DMS153 treated with DMSO at 0.1 percent for 48 hours (cell line): ENCODE measurements at regions not wholly inside any gene's neighbourhood (a gene's known extent, or its start where the extent isn't known, plus 50 kb on each side); places are given as distances from the start of the nearest gene placed in this dataset.
"Not testable (repeated sequence)": the region's sequence is repeated elsewhere in the genome, so short reads cannot be mapped to it uniquely, and the experiment has no call there.

Source experiments
- DNase-seq: peaks from one replicate; lab custom pipeline; 2025; ENCODE audit not compliant: unreplicated experiment; lab: John Stamatoyannopoulos, UW

GRCh38 chr12:25788707-25789442 lies 169.6 kb upstream of the RASSF8 start:
- no peak for DNase-seq

GRCh38 chr12:25789541-25789944 lies 168.9 kb upstream of the RASSF8 start:
- no peak for DNase-seq

GRCh38 chr12:25792031-25792430 lies 166.5 kb upstream of the RASSF8 start:
- no peak for DNase-seq

- no peak for DNase-seq
These were observed 165.3 kb upstream of the RASSF8 start for GRCh38 chr12:25793196-25793595.

GRCh38 chr12:25794571-25794970 lies 163.9 kb upstream of the RASSF8 start:
- DNase-seq = no peak

GRCh38 chr12:25796523-25797000 lies 161.9 kb upstream of the RASSF8 start:
- DNase-seq = no peak

DNA sequence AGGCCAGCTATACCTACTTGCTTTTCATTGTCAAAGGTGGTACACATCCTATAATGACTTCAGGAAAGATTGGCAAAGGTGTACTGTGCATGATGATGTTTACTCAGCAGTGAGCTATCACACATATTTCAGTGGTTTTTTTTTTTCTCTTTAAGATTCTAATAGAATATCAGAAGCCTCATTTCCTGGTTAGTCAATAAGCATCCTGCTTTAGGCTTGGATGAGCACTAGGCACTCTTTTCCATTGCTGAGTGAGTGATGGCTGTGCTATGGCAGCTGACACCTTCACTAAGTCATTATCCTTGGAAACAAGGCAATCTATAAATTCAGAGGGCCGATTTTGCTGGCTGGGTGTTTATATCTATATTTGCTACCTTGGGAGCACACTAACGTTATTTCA lies 161.1 kb upstream of the RASSF8 start:
- DNase-seq = no peak

DNA sequence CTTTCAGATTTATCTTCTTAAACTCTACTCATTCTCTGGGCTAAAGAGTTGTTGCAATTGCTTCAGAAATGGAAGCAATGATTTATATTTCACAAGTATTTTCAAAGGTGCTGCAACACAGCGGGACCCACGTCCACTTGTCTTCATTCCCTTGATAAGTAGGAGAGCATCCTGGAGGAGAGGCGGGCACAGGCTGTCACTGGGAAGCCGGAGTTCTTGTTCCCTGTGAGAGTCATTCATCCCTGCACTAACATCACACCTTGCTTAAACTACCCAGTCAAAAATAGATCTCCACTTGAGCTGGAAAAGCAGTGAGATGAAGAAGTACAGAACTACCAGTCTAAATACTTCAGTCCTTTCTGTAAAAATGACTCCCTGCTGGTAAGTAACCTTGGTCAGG lies 160.5 kb upstream of the RASSF8 start:
- DNase-seq = no peak

DNA sequence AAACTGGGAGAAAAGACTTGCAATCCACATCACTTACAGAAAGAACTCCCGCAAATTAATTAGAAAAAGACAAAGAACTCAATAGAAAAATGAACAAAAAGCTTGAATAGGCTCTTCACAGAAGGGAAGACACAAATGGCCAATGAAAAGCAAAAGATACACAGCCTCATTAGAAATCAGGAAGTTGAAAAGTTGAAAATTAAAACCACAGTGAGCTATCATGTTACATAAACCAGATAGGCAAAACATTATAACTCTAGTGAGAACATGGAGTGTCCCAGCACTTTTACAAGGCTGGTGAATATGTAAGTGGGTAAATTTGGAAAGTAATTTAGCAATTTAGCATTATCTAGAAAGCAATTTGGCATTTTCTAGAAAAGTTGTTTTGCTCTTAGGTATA lies 158.4 kb upstream of the RASSF8 start:
- no peak for DNase-seq

DNA sequence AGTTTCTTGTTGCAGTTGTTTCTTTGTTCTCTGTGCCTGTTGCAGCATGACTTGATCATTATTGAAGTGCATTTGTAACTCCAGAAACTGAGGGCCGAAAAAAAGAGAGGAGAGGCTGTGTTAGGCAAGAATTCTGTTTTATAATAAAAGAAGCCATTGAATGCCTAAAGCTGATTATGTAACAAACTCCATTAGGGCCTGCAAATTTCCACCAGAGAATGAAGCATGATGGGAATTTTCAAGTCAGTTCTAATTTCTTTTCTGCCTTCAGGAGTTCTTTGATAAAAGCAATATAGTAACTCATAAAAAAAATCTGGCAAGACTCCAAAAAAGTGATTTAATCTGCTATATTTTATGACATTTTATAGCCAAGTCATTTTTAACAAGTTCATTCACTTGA lies 156.7 kb upstream of the RASSF8 start:
- no peak for DNase-seq

- DNase-seq = no peak
These were observed 156.3 kb upstream of the RASSF8 start for GRCh38 chr12:25802143-25802542.

DNA sequence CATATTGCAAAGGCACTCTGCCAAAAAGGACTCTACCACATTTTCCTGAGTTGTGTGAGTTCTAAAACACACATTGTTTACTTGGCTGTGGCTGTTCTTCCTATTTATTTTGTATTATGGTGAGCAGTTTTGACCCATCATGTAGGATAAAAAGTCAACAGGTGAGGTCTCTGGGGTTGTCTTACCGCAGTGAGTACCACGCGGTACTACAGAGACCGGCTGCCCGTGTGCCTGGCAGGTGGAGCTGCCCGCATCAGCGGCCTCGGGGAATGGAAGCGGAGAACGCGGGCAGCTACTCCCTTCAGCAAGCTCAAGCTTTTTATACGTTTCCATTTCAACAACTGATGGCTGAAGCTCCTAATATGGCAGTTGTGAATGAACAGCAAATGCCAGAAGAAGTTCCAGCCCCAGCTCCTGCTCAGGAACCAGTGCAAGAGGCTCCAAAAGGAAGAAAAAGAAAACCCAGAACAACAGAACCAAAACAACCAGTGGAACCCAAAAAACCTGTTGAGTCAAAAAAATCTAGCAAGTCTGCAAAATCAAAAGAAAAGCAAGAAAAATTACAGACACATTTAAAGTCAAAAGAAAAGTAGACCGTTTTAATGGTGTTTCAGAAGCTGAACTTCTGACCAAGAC lies 155.3 kb upstream of the RASSF8 start:
- DNase-seq = not testable (repeated sequence)

DNA sequence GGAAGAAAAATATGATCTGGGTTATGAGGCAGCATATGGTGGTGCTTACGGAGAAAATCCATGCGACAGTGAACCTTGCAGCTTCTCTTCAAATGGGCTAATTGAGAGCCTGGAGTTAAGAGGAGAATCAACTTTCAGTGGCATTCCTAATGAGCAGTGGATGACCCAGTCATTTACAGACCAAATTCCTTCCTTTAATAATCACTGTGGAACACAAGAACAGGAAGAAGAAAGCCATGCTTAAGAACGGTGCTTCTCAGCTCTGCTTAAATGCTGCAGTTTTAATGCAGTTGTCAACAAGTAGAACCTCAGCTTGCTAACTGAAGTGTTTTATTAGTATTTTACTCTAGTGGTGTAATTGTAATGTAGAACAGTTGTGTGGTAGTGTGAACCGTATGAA lies 154.2 kb upstream of the RASSF8 start:
- DNase-seq = not testable (repeated sequence)

GRCh38 chr12:25806271-25806670 lies 152.2 kb upstream of the RASSF8 start:
- DNase-seq = no peak

DNA sequence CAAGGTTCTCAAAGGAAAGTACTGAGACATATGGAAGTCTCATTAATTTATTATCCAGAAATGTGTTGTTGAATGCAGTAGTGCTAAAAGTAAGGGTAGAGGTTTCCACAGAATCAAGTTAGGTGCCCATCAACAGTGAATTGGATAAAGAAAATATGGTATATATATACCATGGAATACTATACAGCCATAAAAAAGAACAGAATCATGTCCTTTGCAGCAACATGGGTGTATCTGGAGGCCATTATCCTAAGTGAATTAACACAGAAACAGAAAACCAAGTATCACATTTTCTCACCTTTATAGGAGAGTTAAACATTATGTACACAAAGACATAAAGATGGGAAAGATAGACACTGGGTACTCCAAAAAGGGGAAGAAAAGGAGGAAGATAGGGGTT lies 149.9 kb upstream of the RASSF8 start:
- DNase-seq = no peak

DNA sequence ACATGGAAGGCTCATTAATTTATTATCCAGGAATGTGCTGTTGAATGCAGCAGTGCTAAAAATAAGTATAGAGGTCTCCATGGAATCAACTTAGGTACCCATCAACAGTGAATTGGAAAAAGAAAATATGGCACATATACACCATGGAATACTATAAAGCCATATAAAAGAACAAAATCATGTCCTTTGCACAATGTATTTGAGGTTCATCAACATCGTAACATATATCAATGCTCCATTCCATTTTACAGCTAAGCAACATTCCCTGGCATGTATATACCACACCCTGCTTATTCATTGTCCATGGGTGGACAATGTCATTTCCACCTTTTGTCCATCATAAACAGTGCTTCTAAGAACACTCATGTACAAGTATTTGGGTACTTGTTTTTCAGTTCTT lies 147.8 kb upstream of the RASSF8 start:
- DNase-seq = no peak

DNA sequence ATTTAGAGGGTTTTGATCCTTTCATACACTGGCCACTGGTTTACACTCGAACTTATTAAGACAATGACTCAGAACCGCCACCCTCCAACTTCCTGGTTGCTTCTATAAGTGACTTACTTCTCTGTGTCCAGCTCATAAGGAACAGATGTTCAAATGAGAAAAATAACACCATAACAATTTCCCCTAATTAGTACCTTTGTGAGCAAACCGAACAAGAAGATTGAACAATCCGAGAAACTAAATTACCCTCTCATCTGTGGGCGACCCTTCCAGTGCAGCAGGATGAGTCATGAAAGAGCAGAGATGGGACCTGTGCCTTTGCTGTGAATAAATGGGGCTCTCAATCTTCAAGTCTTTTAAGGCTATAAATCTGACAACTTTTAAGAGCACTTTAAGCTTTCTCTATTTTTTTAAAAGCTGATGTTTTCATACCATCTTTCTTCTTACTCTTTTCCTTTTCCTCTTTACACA lies 146.8 kb upstream of the RASSF8 start:
- DNase-seq = no peak

DNA sequence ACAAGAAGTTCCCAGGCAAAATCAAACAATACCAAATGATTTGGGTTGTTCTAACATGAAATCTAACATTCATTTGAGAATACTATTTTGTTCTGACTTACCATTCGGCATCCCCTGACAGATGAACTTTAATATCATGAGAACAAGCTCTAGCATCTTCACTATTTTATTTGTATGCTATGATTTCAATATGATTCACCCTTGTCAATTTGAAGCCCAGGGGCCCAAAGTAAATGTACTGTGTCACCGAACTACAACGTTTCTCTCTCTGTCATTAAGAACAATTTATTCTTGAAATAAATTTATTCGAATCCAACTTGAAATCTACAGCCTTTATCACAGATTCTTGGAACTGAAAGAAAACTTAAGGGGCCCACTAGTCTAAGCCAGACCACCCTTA lies 146.2 kb upstream of the RASSF8 start:
- DNase-seq = no peak

DNA sequence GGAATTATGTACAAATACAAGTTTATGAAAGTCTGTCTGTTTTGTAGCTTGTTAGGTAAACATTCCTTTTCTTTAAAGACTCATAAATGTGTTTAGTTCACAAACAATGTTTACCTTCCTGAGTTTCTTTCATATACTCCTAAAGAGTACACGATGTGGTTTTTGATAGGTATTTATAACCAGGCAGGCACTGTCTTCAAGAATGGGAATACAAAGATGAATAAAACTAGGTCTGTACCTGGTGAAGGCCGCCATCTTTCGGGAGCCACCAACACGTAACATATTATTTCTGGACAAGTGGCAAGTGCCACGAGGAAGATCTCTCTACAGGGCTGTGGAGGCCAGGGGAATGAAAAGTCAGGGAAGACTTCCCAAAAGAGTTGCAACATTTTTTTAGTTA lies 144.6 kb upstream of the RASSF8 start:
- DNase-seq = no peak

DNA sequence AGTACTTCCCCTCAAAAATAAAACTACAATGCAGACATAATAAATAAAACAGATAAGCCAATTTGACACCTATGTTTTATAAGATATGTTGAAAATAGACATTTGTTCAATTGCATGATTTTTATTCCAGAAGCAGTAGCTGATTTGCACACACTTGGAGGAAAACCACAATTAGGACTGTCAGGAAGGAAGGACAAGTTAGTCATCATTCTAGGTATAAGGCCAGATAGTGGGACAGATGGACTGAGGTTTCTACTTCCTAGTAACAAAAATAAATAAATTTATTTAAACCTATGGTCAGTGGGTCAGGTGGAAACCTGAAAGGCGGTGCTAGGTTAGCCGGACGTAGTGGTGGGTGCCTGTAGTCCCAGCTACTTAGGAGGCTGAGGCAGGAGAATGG lies 141.8 kb upstream of the RASSF8 start:
- DNase-seq = no peak

DNA sequence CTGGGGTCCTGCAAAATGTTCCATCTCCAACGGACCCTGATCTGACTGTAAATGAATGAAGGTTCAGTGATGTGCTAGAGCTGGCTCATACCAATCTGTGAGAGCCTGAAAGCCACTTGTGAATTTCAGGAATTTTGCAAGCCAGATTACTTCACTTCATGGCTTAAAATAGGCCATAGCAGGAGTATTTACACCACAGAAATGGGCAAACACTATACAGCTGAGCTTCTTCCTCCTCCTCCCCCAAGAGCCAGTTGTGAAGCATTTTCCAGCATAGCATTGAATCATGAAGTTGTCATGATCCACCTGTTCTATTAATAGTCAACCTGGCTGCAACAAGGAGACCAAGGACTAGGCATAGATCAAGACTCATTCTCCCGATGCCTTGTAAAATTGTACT lies 141.3 kb upstream of the RASSF8 start:
- no peak for DNase-seq

DNA sequence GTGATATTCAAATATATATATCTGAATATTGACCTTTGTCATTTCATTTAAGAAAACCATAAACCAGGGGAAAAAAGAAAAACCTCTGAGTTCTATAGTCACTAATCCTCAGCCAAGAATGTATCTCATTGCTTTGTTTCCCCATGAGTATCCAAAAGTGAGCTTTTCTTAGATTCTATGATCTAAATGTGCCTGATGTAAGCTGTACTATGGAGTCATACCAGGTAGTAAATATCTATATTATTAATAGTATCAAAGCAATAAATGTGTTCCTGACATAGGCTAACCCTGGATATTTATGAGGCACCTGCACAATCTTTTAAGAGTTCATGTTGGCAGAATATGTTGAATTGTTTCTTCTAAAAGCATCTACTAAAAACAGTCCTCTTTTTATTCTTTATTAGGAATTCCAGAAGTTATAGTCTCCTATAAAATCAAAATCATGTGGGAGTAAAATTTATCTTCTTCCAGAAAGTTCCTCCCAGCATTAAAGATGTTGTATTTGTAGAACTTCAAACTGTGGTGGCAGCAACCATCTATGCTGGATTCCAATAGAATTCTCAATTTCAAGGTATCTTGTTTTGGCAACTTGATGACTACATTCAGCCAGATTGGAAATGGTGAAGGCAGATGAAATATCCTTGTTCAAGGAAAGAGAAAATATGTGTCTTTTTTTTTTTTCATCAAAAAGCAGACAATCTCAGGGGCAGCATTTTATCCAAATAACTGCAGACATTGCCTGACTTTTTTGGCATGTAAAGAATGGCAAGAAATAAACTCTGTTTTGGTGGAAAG lies 139.7 kb upstream of the RASSF8 start:
- DNase-seq = no peak
